ENCODE measurements at regions not wholly inside any gene's neighbourhood (a gene's known extent, or its start where the extent isn't known, plus 50 kb on each side); places are given as distances from the start of the nearest gene placed in this dataset.
"Not testable (repeated sequence)": the region's sequence is repeated elsewhere in the genome, so short reads cannot be mapped to it uniquely, and the experiment has no call there.

DNA sequence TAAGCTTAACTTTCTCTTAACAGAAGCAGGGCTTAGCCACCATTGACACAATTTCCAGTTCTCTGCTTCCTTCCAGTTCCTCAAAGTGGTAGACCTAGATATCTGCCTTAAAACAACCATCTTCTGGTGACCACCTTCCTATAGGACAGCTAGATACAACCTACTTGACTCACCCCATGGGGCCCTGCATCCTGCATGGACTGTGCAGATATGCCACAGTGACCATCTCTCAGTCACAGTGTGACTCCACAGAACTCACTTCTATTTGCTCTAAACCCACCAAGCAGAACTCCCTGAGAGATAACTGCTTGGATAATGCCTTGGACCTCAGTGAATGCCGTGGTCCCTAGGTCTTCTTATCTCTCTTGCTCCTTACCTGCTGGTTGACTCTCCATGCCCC, 621.6 kb downstream of the IQCM start:
- CTCF ChIA-PET: no interaction called here
- POLR2A ChIA-PET (ENCODE audit: unreplicated experiment): no interaction called here
- no TSS peak for BruUV-seq (replicated peaks)
- DNase-seq (no peak), ATAC-seq (no peak)
- no peaks in the 10 kb centered on the region for H4K20me1 ChIP-seq (ENCODE audit: low read length)
- intact Hi-C loops (cut with micrococcal nuclease): no loop called here
- H3K36me3 ChIP-seq (ENCODE audit: low read depth, low read length): no peaks in the 10 kb centered on the region
- H3K27ac ChIP-seq (ENCODE audit: low read length): no peak overlapping the region
- no peak overlapping the region for H3K9ac ChIP-seq (ENCODE audit: low read length)
- no peaks in the 10 kb centered on the region for H3K9me2 ChIP-seq (replicated peaks; ENCODE audit: low read length)
- no peak overlapping the region for H2AFZ ChIP-seq (ENCODE audit: low read length)
- no peaks in the 10 kb centered on the region for H3K4me1 ChIP-seq (ENCODE audit: insufficient read depth, low read length)
- H3K9me3 ChIP-seq (ENCODE audit: low read length): no peaks in the 10 kb centered on the region
- H3K4me3 ChIP-seq (ENCODE audit: low read length): no peak overlapping the region
- no peaks in the 10 kb centered on the region for H3K27me3 ChIP-seq (ENCODE audit: low read length)
- no peaks in the 10 kb centered on the region for H3F3A ChIP-seq (ENCODE audit: low read length, unreplicated experiment)
- TF ChIP-seq EZH2 (IDR thresholded peaks at IDR 0.05; ENCODE audit: low read length, unreplicated experiment): no peak
- TF ChIP-seq, protein P1, sequence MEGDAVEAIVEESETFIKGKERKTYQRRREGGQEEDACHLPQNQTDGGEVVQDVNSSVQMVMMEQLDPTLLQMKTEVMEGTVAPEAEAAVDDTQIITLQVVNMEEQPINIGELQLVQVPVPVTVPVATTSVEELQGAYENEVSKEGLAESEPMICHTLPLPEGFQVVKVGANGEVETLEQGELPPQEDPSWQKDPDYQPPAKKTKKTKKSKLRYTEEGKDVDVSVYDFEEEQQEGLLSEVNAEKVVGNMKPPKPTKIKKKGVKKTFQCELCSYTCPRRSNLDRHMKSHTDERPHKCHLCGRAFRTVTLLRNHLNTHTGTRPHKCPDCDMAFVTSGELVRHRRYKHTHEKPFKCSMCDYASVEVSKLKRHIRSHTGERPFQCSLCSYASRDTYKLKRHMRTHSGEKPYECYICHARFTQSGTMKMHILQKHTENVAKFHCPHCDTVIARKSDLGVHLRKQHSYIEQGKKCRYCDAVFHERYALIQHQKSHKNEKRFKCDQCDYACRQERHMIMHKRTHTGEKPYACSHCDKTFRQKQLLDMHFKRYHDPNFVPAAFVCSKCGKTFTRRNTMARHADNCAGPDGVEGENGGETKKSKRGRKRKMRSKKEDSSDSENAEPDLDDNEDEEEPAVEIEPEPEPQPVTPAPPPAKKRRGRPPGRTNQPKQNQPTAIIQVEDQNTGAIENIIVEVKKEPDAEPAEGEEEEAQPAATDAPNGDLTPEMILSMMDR (conservative IDR thresholded peaks at IDR 0.05; ENCODE audit: low read depth, low read length): no peak
- TF ChIP-seq EZH2phosphoT487 (IDR thresholded peaks at IDR 0.05; ENCODE audit: borderline replicate concordance, low read length): no peak
- no peaks in the 10 kb centered on the region for H3K79me2 ChIP-seq (ENCODE audit: low read length)
- no peak overlapping the region for H3K4me2 ChIP-seq (ENCODE audit: low read length)

DNA sequence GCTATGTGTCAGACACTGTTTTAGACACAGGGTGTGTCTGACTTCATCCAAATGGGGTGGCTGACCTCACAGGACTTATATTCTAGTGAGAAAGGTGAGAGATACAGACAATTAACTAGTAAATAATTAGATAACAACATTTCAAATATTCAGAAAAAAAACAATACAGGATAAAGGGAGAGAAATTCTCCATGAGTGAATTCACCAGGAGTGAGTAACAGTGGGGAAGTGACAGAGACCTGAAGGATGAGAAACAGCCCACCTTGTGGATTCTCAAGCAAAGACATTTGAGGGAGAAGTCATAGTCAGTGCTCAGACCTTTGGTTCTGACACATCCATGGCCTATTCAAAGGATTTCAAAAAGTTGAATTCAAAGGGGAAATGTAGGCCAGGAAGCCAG, 627.9 kb downstream of the IQCM start:
- ChIA-PET POLR2A (ENCODE audit: unreplicated experiment) (no interaction called here), CTCF (no interaction called here)
- Histone ChIP-seq H3K9me3 (ENCODE audit: low read length) (no peaks in the 10 kb centered on the region), H3K4me2 (ENCODE audit: low read length) (no peak overlapping the region), H4K20me1 (ENCODE audit: low read length) (no peaks in the 10 kb centered on the region), H3K79me2 (ENCODE audit: low read length) (no peaks in the 10 kb centered on the region), H3K27me3 (ENCODE audit: low read length) (no peaks in the 10 kb centered on the region), H2AFZ (ENCODE audit: low read length) (no peak overlapping the region), H3K9me2 (replicated peaks; ENCODE audit: low read length) (no peaks in the 10 kb centered on the region), H3K27ac (ENCODE audit: low read length) (no peak overlapping the region), H3K4me1 (ENCODE audit: insufficient read depth, low read length) (no peaks in the 10 kb centered on the region), H3K36me3 (ENCODE audit: low read depth, low read length) (no peaks in the 10 kb centered on the region), H3K4me3 (ENCODE audit: low read length) (no peak overlapping the region), H3F3A (ENCODE audit: low read length, unreplicated experiment) (no peaks in the 10 kb centered on the region), H3K9ac (ENCODE audit: low read length) (no peak overlapping the region)
- ATAC-seq: no peak
- DNase-seq: no peak
- intact Hi-C loops (cut with micrococcal nuclease): no loop called here
- TF ChIP-seq, protein P1 (conservative IDR thresholded peaks at IDR 0.05; ENCODE audit: low read depth, low read length): no peak
- TF ChIP-seq EZH2 (IDR thresholded peaks at IDR 0.05; ENCODE audit: low read length, unreplicated experiment) (no peak), EZH2phosphoT487 (IDR thresholded peaks at IDR 0.05; ENCODE audit: borderline replicate concordance, low read length) (no peak)
- BruUV-seq (replicated peaks): no TSS peak

DNA sequence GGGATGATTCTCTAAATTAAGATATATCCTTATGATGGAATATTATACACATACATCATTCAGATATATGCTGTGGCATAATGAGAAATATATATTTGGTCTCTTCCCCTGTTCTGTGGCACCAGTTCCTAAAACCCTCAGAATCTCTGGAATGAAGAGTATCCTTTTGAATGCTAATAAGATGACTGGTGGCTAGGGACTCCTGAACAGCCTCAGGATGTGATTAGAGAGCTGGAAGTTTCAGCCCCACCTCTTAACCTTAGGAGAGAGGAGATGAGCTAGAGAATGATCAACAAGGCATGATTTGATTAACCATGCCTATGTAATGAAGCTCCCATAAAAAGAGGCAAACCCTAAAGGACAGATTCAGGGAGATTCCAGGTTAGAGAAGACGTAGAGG, 632.0 kb downstream of the IQCM start:
- no peaks in the 10 kb centered on the region for H3F3A ChIP-seq (ENCODE audit: low read length, unreplicated experiment)

DNA sequence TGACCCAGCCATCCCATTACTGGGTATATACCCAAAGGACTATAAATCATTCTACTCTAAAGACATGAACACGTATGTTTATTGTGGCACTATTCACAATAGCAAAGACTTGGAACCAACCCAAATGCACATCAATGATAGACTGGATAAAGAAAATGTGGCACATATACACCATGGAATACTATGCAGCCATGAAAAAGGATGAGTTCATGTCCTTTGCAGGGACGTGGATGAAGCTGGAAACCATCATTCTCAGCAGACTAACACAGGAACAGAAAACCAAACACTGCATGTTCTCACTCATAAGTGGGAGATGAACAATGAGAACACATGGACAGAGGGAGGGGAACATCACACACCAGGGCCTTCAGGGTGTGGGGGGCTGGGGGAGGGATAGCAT, 634.2 kb downstream of the IQCM start:
- H3K27me3 ChIP-seq (ENCODE audit: low read length); H3K36me3 ChIP-seq (ENCODE audit: low read depth, low read length); H3K79me2 ChIP-seq (ENCODE audit: low read length); H4K20me1 ChIP-seq (ENCODE audit: low read length); H3K9ac ChIP-seq (ENCODE audit: low read length); H3K9me2 ChIP-seq (replicated peaks; ENCODE audit: low read length); H3K27ac ChIP-seq (ENCODE audit: low read length); DNase-seq; ATAC-seq; CTCF ChIA-PET; H3K4me1 ChIP-seq (ENCODE audit: insufficient read depth, low read length); H3K4me2 ChIP-seq (ENCODE audit: low read length); POLR2A ChIA-PET (ENCODE audit: unreplicated experiment); H3F3A ChIP-seq (ENCODE audit: low read length, unreplicated experiment); H3K9me3 ChIP-seq (ENCODE audit: low read length); H3K4me3 ChIP-seq (ENCODE audit: low read length); intact Hi-C loops (cut with micrococcal nuclease); BruUV-seq (replicated peaks); H2AFZ ChIP-seq (ENCODE audit: low read length): not testable (repeated sequence)

More for the DNA sequence above, 632.0 kb downstream of the IQCM start:
- H3K9ac ChIP-seq (ENCODE audit: low read length): no peak overlapping the region
- no peak overlapping the region for H3K4me2 ChIP-seq (ENCODE audit: low read length)
- intact Hi-C loops (cut with micrococcal nuclease): no loop called here
- H3K4me3 ChIP-seq (ENCODE audit: low read length): no peak overlapping the region
- H3K27me3 ChIP-seq (ENCODE audit: low read length): no peaks in the 10 kb centered on the region
- no peaks in the 10 kb centered on the region for H3K36me3 ChIP-seq (ENCODE audit: low read depth, low read length)
- no peaks in the 10 kb centered on the region for H3K4me1 ChIP-seq (ENCODE audit: insufficient read depth, low read length)
- no peaks in the 10 kb centered on the region for H3K79me2 ChIP-seq (ENCODE audit: low read length)
- no peak overlapping the region for H2AFZ ChIP-seq (ENCODE audit: low read length)
- no peaks in the 10 kb centered on the region for H4K20me1 ChIP-seq (ENCODE audit: low read length)
- TF ChIP-seq, protein P1 (conservative IDR thresholded peaks at IDR 0.05; ENCODE audit: low read depth, low read length): no peak
- no peak for TF ChIP-seq EZH2phosphoT487 (IDR thresholded peaks at IDR 0.05; ENCODE audit: borderline replicate concordance, low read length)
- TF ChIP-seq EZH2 (IDR thresholded peaks at IDR 0.05; ENCODE audit: low read length, unreplicated experiment): no peak
- ATAC-seq (no peak), DNase-seq (no peak)
- H3K9me3 ChIP-seq (ENCODE audit: low read length): no peaks in the 10 kb centered on the region
- ChIA-PET POLR2A (ENCODE audit: unreplicated experiment) (no interaction called here), CTCF (no interaction called here)
- BruUV-seq (replicated peaks): no TSS peak
- no peak overlapping the region for H3K27ac ChIP-seq (ENCODE audit: low read length)
- no peaks in the 10 kb centered on the region for H3K9me2 ChIP-seq (replicated peaks; ENCODE audit: low read length)

All from PC-3 (cell line).